DMS153 treated with DMSO at 0.1 percent for 48 hours (cell line): ENCODE measurements at regions not wholly inside any gene's neighbourhood (a gene's known extent, or its start where the extent isn't known, plus 50 kb on each side); places are given as distances from the start of the nearest gene placed in this dataset.
"Not testable (repeated sequence)": the region's sequence is repeated elsewhere in the genome, so short reads cannot be mapped to it uniquely, and the experiment has no call there.

Source experiments
- DNase-seq: peaks from one replicate; lab custom pipeline; 2025; ENCODE audit not compliant: unreplicated experiment; lab: John Stamatoyannopoulos, UW

GRCh38 chr3:72171946-72172345 is 387.0 kb upstream of the PROK2 start:
- no peak for DNase-seq

- DNase-seq, result no peak
These were observed 386.5 kb upstream of the PROK2 start for GRCh38 chr3:72171463-72171881.

GRCh38 chr3:72169561-72170472 is 384.9 kb upstream of the PROK2 start:
- no peak for DNase-seq

- no peak for DNase-seq
These were observed 384.2 kb upstream of the PROK2 start for GRCh38 chr3:72169120-72169519.

- no peak for DNase-seq
These were observed 380.9 kb upstream of the PROK2 start for GRCh38 chr3:72165808-72166207.

- no peak for DNase-seq
These were observed 380.4 kb upstream of the PROK2 start for GRCh38 chr3:72165317-72165716.

GRCh38 chr3:72164635-72164978 is 379.7 kb upstream of the PROK2 start:
- DNase-seq, result no peak

GRCh38 chr3:72163809-72164634 is 379.1 kb upstream of the PROK2 start:
- DNase-seq, result no peak

- no peak for DNase-seq
These were observed 377.8 kb upstream of the PROK2 start for GRCh38 chr3:72162649-72163184.

- DNase-seq, result no peak
These were observed 377.1 kb upstream of the PROK2 start for GRCh38 chr3:72161881-72162595.

GRCh38 chr3:72161285-72161684 is 376.3 kb upstream of the PROK2 start:
- DNase-seq, result not testable (repeated sequence)

- no peak for DNase-seq
These were observed 375.4 kb upstream of the PROK2 start for GRCh38 chr3:72160351-72160750.

- no peak for DNase-seq
These were observed 374.5 kb upstream of the PROK2 start for GRCh38 chr3:72159487-72159886.

- DNase-seq, result no peak
These were observed 373.8 kb upstream of the PROK2 start for GRCh38 chr3:72158639-72159326.

- DNase-seq, result no peak
These were observed 373.0 kb upstream of the PROK2 start for GRCh38 chr3:72157748-72158638.

- no peak for DNase-seq
These were observed 370.6 kb upstream of the PROK2 start for GRCh38 chr3:72155391-72156064.

GRCh38 chr3:72154391-72155335 is 369.7 kb upstream of the PROK2 start:
- DNase-seq, result no peak
